H9 (cell line): ENCODE measurements at regions not wholly inside any gene's neighbourhood (a gene's known extent, or its start where the extent isn't known, plus 50 kb on each side); places are given as distances from the start of the nearest gene placed in this dataset.

Experiments used
- DNase-seq: peaks from one replicate; pipeline ENCODE4 v3.0.0-alpha.2; 2017
- H2AFZ ChIP-seq: one replicate; pipeline ENCODE4 v1.6.1; 2013; ENCODE audit warnings: mild to moderate bottlenecking, low read length, control low read depth, moderate library complexity
- H2AK5ac ChIP-seq: 2 replicates; pipeline ENCODE4 v1.6.1; 2013; ENCODE audit warnings: low read length, control low read depth, mixed read lengths; ENCODE audit not compliant: insufficient read length
- H2BK120ac ChIP-seq: one replicate; pipeline ENCODE4 v1.6.1; 2013; ENCODE audit warnings: low read depth, mild to moderate bottlenecking, low read length, control low read depth, inconsistent platforms; ENCODE audit not compliant: poor library complexity, severe bottlenecking
- H2BK12ac ChIP-seq: 2 replicates; pipeline ENCODE4 v1.6.1; 2013; ENCODE audit warnings: low read length, control low read depth, mixed read lengths, low read depth; ENCODE audit not compliant: insufficient read length
- H2BK15ac ChIP-seq: 2 replicates; pipeline ENCODE4 v1.6.1; 2013; ENCODE audit warnings: low read depth, low read length, control low read depth
- H2BK20ac ChIP-seq: one replicate; pipeline ENCODE4 v1.6.1; 2013; ENCODE audit warnings: low read depth, mild to moderate bottlenecking, low read length, control low read depth, inconsistent platforms; ENCODE audit not compliant: poor library complexity, severe bottlenecking
- H2BK5ac ChIP-seq: 2 replicates; pipeline ENCODE4 v1.6.1; 2013; ENCODE audit warnings: low read length, control low read depth, mixed read lengths; ENCODE audit not compliant: insufficient read length
- H3K14ac ChIP-seq: 2 replicates; pipeline ENCODE4 v1.6.1; 2013; ENCODE audit warnings: low read length, control low read depth; ENCODE audit not compliant: insufficient read depth
- H3K18ac ChIP-seq: 2 replicates; pipeline ENCODE4 v1.6.1; 2013; ENCODE audit warnings: low read depth, mild to moderate bottlenecking, mixed read lengths, low read length, control low read depth; ENCODE audit not compliant: insufficient read length
- H3K23ac ChIP-seq: 2 replicates; pipeline ENCODE4 v1.6.1; 2013; ENCODE audit warnings: low read length, control low read depth, mixed read lengths, low read depth; ENCODE audit not compliant: insufficient read length
- H3K23me2 ChIP-seq: 2 replicates; pipeline ENCODE4 v1.6.1; 2013; ENCODE audit warnings: low read depth, mild to moderate bottlenecking, mixed read lengths, low read length, control low read depth; ENCODE audit not compliant: insufficient read length, poor library complexity, severe bottlenecking
- H3K27ac ChIP-seq: 2 replicates; pipeline ENCODE4 v1.5.1; 2013; ENCODE audit warnings: low read length, control low read depth, mixed read lengths, low read depth; ENCODE audit not compliant: insufficient read length
- H3K27me3 ChIP-seq: 2 replicates; pipeline ENCODE4 v1.6.1; 2013; ENCODE audit warnings: low read length, control low read depth, inconsistent platforms; ENCODE audit not compliant: insufficient read depth
- H3K4ac ChIP-seq: 2 replicates; pipeline ENCODE4 v1.6.1; 2013; ENCODE audit warnings: low read depth, mild to moderate bottlenecking, control low read depth, inconsistent platforms, low read length, moderate library complexity
- H3K4me1 ChIP-seq: 2 replicates; pipeline ENCODE4 v1.6.1; 2013; ENCODE audit warnings: low read length, control low read depth, inconsistent platforms; ENCODE audit not compliant: insufficient read depth
- H3K4me2 ChIP-seq: 2 replicates; pipeline ENCODE4 v1.6.1; 2013; ENCODE audit warnings: low read length, control low read depth, mixed read lengths; ENCODE audit not compliant: insufficient read length, insufficient read depth
- H3K56ac ChIP-seq: 2 replicates; pipeline ENCODE4 v1.6.1; 2013; ENCODE audit warnings: low read depth, mild to moderate bottlenecking, mixed read lengths, low read length, control low read depth; ENCODE audit not compliant: insufficient read length
- H3K79me1 ChIP-seq: 2 replicates; pipeline ENCODE4 v1.6.1; 2013; ENCODE audit warnings: low read depth, mild to moderate bottlenecking, moderate library complexity, low read length, control low read depth, inconsistent platforms; ENCODE audit not compliant: insufficient read depth, poor library complexity, severe bottlenecking
- H3K79me2 ChIP-seq: 2 replicates; pipeline ENCODE4 v1.6.1; 2013; ENCODE audit warnings: low read length, control low read depth, inconsistent platforms; ENCODE audit not compliant: insufficient read depth
- H3K9ac ChIP-seq: 2 replicates; pipeline ENCODE4 v1.6.1; 2013; ENCODE audit warnings: low read length, control low read depth, mixed read lengths; ENCODE audit not compliant: insufficient read length; ENCODE audit errors: extremely low read depth
- H3K9me3 ChIP-seq: one replicate; pipeline ENCODE4 v1.6.1; 2013; ENCODE audit warnings: low read depth, low read length, inconsistent platforms; ENCODE audit not compliant: control insufficient read depth
- H3T11ph ChIP-seq: one replicate; pipeline ENCODE4 v1.6.1; 2013; ENCODE audit warnings: mild to moderate bottlenecking, low read length, control low read depth, inconsistent platforms
- H4K20me1 ChIP-seq: one replicate; pipeline ENCODE4 v1.6.1; 2013; ENCODE audit not compliant: control insufficient read depth, insufficient read length, insufficient read depth
- H4K5ac ChIP-seq: 2 replicates; pipeline ENCODE4 v1.6.1; 2013; ENCODE audit warnings: low read depth, mild to moderate bottlenecking, mixed read lengths, low read length, control low read depth; ENCODE audit not compliant: insufficient read length
- H4K8ac ChIP-seq: replicated peaks from 2 replicates; pipeline ENCODE4 v1.6.1; 2013; ENCODE audit warnings: low read length, control low read depth, mixed read lengths, low read depth; ENCODE audit not compliant: insufficient read length
- H4K91ac ChIP-seq: 2 replicates; pipeline ENCODE4 v1.6.1; 2013; ENCODE audit warnings: low read depth, mild to moderate bottlenecking, moderate library complexity, mixed read lengths, low read length, control low read depth; ENCODE audit not compliant: insufficient read length
- H3K27ac Mint-ChIP-seq, 3 experiments: 2 replicates in 2 of 3; 3 replicates in 1 of 3; pipeline ENCODE4 v1.8.0; 2020 to 2021; ENCODE audit warnings: mixed read lengths in 3 of 3, mild to moderate bottlenecking in 1 of 3, moderate library complexity in 1 of 3
- H3K27me3 Mint-ChIP-seq: 2 replicates; pipeline ENCODE4 v1.8.0; 2021; ENCODE audit warnings: low read depth, mild to moderate bottlenecking, moderate library complexity, mixed read lengths
- H3K36me3 Mint-ChIP-seq, 3 experiments: 2 replicates in 2 of 3; 3 replicates in 1 of 3; pipeline ENCODE4 v1.8.0; 2020 to 2021; ENCODE audit warnings: low read depth in 3 of 3, mixed read lengths in 3 of 3; ENCODE audit not compliant: insufficient read depth in 1 of 3
- H3K4me1 Mint-ChIP-seq, 2 experiments: 2 replicates each; pipeline ENCODE4 v1.8.0; 2020; ENCODE audit warnings: mixed read lengths in 2 of 2
- H3K4me3 Mint-ChIP-seq, 2 experiments: 2 replicates in 1 of 2; 3 replicates in 1 of 2; pipeline ENCODE4 v1.8.0; 2020 to 2021; ENCODE audit warnings: mild to moderate bottlenecking in 2 of 2, mixed read lengths in 2 of 2, moderate library complexity in 1 of 2
- H3K9me3 Mint-ChIP-seq, 2 experiments: 2 replicates in 1 of 2; 3 replicates in 1 of 2; pipeline ENCODE4 v1.8.0; 2020; ENCODE audit warnings: mild to moderate bottlenecking in 2 of 2, mixed read lengths in 2 of 2, moderate library complexity in 1 of 2
- CTCF ChIP-seq: fragments of 200-600 bp; sonication (generic); conservative IDR thresholded peaks from 3 replicates; pipeline ENCODE4 v1.8.0; 2021; ENCODE audit warnings: antibody characterized with exemption, mild to moderate bottlenecking
- WGBS: extraction: QIAGEN DNeasy Blood & Tissue Kit; methylation state at CpG from one replicate; pipeline ENCODE4 v1.1.7; 2013; ENCODE audit warnings: missing lambda C conversion rate, low lambda C conversion rate, mixed read lengths; ENCODE audit not compliant: insufficient read length; ENCODE audit errors: extremely low coverage; 5-methylcytosine and 5-hydroxymethylcytosine counted together

GRCh38 chr12:19836456-19836855 is 397.2 kb downstream of the AEBP2 start:
- Histone ChIP-seq H2BK20ac (no peak overlapping the region), H3K23ac (no peak overlapping the region), H3K4me2 (no peak overlapping the region), H2AFZ (no peak overlapping the region), H3K27me3 (no peaks in the 10 kb centered on the region), H4K20me1 (no peaks in the 10 kb centered on the region), H4K91ac (no peak overlapping the region), H3K18ac (no peak overlapping the region), H2BK15ac (no peak overlapping the region), H3K79me2 (no peaks in the 10 kb centered on the region), H3K9me3 (no peaks in the 10 kb centered on the region), H3K56ac (no peak overlapping the region), H3K79me1 (no peaks in the 10 kb centered on the region), H3K4ac (no peak overlapping the region), H4K8ac (no peak overlapping the region), H2BK120ac (no peak overlapping the region), H2AK5ac (no peak overlapping the region), H3K4me1 (no peaks in the 10 kb centered on the region; the same call in 1 of the 2 replicates), H2BK12ac (no peak overlapping the region), H2BK5ac (no peak overlapping the region), H3K9ac (no peak overlapping the region), H3K23me2 (no peaks in the 10 kb centered on the region), H4K5ac (no peak overlapping the region), H3K27ac (no peak overlapping the region), H3K14ac (no peak overlapping the region), H3T11ph (no peak overlapping the region)
- no peak overlapping the region for H3K4me3 Mint-ChIP-seq
- H3K27me3 Mint-ChIP-seq = no peaks in the 10 kb centered on the region
- peaks cover 2 to 5% of the 10 kb centered on the region in 2 experiments; a peak in 2 of 4 replicates for H3K4me1 Mint-ChIP-seq
- no peak for DNase-seq
- WGBS = no CpG with 5 or more reads among the region's 9 CpGs
- no peaks in the 10 kb centered on the region for H3K9me3 Mint-ChIP-seq
- TF ChIP-seq CTCF = no peak
- no peak overlapping the region for H3K27ac Mint-ChIP-seq
- H3K36me3 Mint-ChIP-seq = no peaks in the 10 kb centered on the region
